Activated naive CD8-positive, alpha-beta T cell treated with anti-CD3 and anti-CD28 coated beads, Interleukin-2, amount 10 ng/mL, durations not matched to agents 7 days and 5 days (primary cell): ENCODE measurements at regions not wholly inside any gene's neighbourhood (a gene's known extent, or its start where the extent isn't known, plus 50 kb on each side); places are given as distances from the start of the nearest gene placed in this dataset.

Experiments
- ATAC-seq: fragments of 150-1000 bp; cut with Tn5 transposase; one replicate; pipeline ENCODE4 v1.10.0; 2021; ENCODE audit warnings: low read depth, moderate library complexity
- POLR2A ChIA-PET: fragments of 350-600 bp; sonication (Branson Sonifier 250); formaldehyde crosslinking; loops from one replicate; lab custom pipeline; 2021; ENCODE audit warnings: antibody characterized with exemption; lab: Charles Lee
- DNase-seq: peaks from one replicate; pipeline ENCODE4 v3.0.0; 2021
- H3K27ac Mint-ChIP-seq: one replicate; pipeline ENCODE4 v1.8.0; 2022; ENCODE audit warnings: mild to moderate bottlenecking, mixed read lengths
- H3K27me3 Mint-ChIP-seq: one replicate; pipeline ENCODE4 v1.8.0; 2022; ENCODE audit warnings: mild to moderate bottlenecking, moderate library complexity, mixed read lengths
- H3K36me3 Mint-ChIP-seq: one replicate; pipeline ENCODE4 v1.8.0; 2021; ENCODE audit warnings: mild to moderate bottlenecking, mixed read lengths
- H3K4me1 Mint-ChIP-seq: one replicate; pipeline ENCODE4 v1.8.0; 2021; ENCODE audit warnings: mixed read lengths
- H3K4me3 Mint-ChIP-seq: one replicate; pipeline ENCODE4 v1.8.0; 2022; ENCODE audit warnings: mild to moderate bottlenecking, moderate library complexity, mixed read lengths
- H3K9me3 Mint-ChIP-seq: one replicate; pipeline ENCODE4 v1.8.0; 2021; ENCODE audit warnings: mixed read lengths

GRCh38 chr1:55381983-55382382 is 166.8 kb upstream of the USP24 start:
- POLR2A ChIA-PET = no interaction called here
- DNase-seq (no peak), ATAC-seq (no peak)
- no peaks in the 10 kb centered on the region for H3K9me3 Mint-ChIP-seq
- H3K36me3 Mint-ChIP-seq = no peaks in the 10 kb centered on the region
- no peak overlapping the region for H3K27ac Mint-ChIP-seq
- peaks cover 9% of the 10 kb centered on the region for H3K4me1 Mint-ChIP-seq
- H3K27me3 Mint-ChIP-seq = peaks cover 4% of the 10 kb centered on the region
- no peak overlapping the region for H3K4me3 Mint-ChIP-seq

- POLR2A ChIA-PET = no interaction called here
- no peak for ATAC-seq
- Mint-ChIP-seq H3K27me3 (peaks cover 4% of the 10 kb centered on the region), H3K4me1 (peaks cover 9% of the 10 kb centered on the region), H3K9me3 (no peaks in the 10 kb centered on the region), H3K36me3 (no peaks in the 10 kb centered on the region), H3K27ac (no peak overlapping the region), H3K4me3 (no peak overlapping the region)
- no peak for DNase-seq
These were observed 166.3 kb upstream of the USP24 start for GRCh38 chr1:55381491-55381890.

GRCh38 chr1:55380355-55380970 is 165.3 kb upstream of the USP24 start:
- no peak overlapping the region for H3K4me3 Mint-ChIP-seq
- peaks cover 4% of the 10 kb centered on the region for H3K27me3 Mint-ChIP-seq
- no peaks in the 10 kb centered on the region for H3K36me3 Mint-ChIP-seq
- no peaks in the 10 kb centered on the region for H3K9me3 Mint-ChIP-seq
- H3K4me1 Mint-ChIP-seq = peaks cover 9% of the 10 kb centered on the region
- POLR2A ChIA-PET = no interaction called here
- ATAC-seq (no peak), DNase-seq (no peak)
- no peak overlapping the region for H3K27ac Mint-ChIP-seq

- POLR2A ChIA-PET = no interaction called here
- DNase-seq = no peak
- Mint-ChIP-seq H3K9me3 (no peaks in the 10 kb centered on the region), H3K4me3 (no peak overlapping the region), H3K27ac (no peak overlapping the region), H3K4me1 (peaks cover 9% of the 10 kb centered on the region), H3K27me3 (peaks cover 4% of the 10 kb centered on the region), H3K36me3 (no peaks in the 10 kb centered on the region)
- ATAC-seq = no peak
These were observed 163.4 kb upstream of the USP24 start for GRCh38 chr1:55378582-55378981.

- Mint-ChIP-seq H3K4me3 (no peak overlapping the region), H3K9me3 (no peaks in the 10 kb centered on the region), H3K27ac (no peak overlapping the region), H3K27me3 (peaks cover 4% of the 10 kb centered on the region), H3K36me3 (no peaks in the 10 kb centered on the region), H3K4me1 (peaks cover 9% of the 10 kb centered on the region)
- POLR2A ChIA-PET = no interaction called here
- no peak for ATAC-seq
- no peak for DNase-seq
These were observed 161.7 kb upstream of the USP24 start for GRCh38 chr1:55376897-55377296.

DNA sequence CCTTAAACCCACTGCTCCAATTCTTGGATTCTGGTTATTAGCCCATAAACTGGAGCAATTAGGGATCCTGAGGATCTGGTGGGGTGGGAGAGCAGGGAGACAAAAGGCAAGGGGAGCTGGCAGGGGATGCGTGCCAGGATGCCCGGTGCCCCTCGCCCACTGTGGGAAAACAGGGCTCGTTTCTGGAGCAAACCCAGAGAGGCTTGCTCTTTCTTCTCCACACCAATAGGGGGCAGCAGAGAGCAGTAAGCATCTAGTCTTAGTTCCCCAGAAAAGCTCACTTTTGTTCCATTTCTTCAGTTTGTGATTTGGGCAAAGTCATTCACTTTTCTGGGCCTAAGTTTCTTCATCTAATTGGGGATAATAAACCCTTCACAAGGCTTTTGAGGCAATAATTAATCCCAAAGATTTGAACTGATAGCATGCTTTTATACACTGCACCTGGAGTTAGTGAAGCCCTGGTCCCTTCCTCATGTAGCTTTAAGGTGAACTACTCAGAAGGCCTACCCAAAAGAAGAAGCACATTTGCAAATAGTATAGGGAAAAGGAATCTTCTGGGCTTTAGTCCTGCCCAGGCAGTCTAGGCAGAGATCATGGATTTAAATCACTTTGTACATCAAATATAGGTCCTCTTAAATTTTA is 160.6 kb upstream of the USP24 start:
- Mint-ChIP-seq H3K27ac (no peak overlapping the region), H3K27me3 (peaks cover 7% of the 10 kb centered on the region), H3K36me3 (no peaks in the 10 kb centered on the region), H3K9me3 (no peaks in the 10 kb centered on the region), H3K4me3 (no peak overlapping the region), H3K4me1 (peaks cover 9% of the 10 kb centered on the region)
- DNase-seq (no peak), ATAC-seq (no peak)
- POLR2A ChIA-PET = no interaction called here

DNA sequence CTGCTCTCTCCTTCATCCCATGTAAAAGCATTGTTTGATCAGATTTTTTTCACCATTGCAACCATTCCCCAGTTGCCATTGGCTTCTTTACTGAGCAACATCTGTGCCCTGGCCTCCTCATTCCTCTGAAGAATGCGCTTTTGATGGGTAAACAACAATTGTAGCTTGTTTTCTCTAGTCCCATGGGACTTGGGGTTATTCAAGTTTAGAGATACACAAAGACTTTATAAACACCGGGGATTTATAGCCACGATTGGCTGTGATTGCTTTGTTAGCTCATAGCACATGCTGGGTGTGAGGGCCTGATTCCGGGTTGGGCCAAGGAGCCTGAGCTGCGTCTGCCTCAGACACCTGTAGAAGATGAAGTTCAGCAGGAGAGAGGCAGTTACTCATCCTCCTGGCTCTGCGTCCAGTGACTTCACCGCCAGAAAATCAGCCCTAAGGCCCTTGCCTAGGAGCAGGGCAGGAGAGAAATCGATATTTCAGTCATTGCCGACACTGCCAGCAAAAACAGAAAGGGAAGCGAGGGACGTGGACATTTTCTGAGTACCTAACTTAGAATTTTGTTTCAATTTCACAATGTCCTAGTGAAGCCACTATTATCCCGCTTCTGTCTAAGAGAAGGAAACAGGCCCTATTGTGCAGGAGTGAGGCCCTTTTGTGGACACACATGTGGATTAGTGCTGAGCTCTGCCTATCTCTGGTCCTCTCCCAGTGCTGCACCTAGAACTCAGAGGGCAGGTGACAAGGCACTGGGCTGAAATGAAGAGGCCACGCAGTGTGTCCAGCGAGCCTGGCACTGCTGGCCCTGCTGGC is 159.8 kb upstream of the USP24 start:
- POLR2A ChIA-PET = no interaction called here
- H3K27me3 Mint-ChIP-seq = peaks cover 8% of the 10 kb centered on the region
- DNase-seq = no peak
- H3K9me3 Mint-ChIP-seq = peaks cover 2% of the 10 kb centered on the region
- peaks cover 9% of the 10 kb centered on the region for H3K4me1 Mint-ChIP-seq
- H3K4me3 Mint-ChIP-seq = no peak overlapping the region
- no peaks in the 10 kb centered on the region for H3K36me3 Mint-ChIP-seq
- H3K27ac Mint-ChIP-seq = no peak overlapping the region
- no peak for ATAC-seq

GRCh38 chr1:55374216-55374615 is 159.1 kb upstream of the USP24 start:
- POLR2A ChIA-PET = no interaction called here
- DNase-seq (no peak), ATAC-seq (no peak)
- H3K27ac Mint-ChIP-seq = no peak overlapping the region
- no peak overlapping the region for H3K4me3 Mint-ChIP-seq
- peaks cover 8% of the 10 kb centered on the region for H3K4me1 Mint-ChIP-seq
- no peaks in the 10 kb centered on the region for H3K36me3 Mint-ChIP-seq
- H3K27me3 Mint-ChIP-seq = peaks cover 14% of the 10 kb centered on the region
- H3K9me3 Mint-ChIP-seq = peaks cover 2% of the 10 kb centered on the region

- Mint-ChIP-seq H3K27ac (no peak overlapping the region), H3K4me1 (no peaks in the 10 kb centered on the region), H3K36me3 (no peaks in the 10 kb centered on the region), H3K9me3 (peaks cover 2% of the 10 kb centered on the region), H3K27me3 (peaks cover 16% of the 10 kb centered on the region), H3K4me3 (no peak overlapping the region)
- POLR2A ChIA-PET = no interaction called here
- DNase-seq = no peak
- no peak for ATAC-seq
These were observed 154.3 kb upstream of the USP24 start for GRCh38 chr1:55369474-55369873.

DNA sequence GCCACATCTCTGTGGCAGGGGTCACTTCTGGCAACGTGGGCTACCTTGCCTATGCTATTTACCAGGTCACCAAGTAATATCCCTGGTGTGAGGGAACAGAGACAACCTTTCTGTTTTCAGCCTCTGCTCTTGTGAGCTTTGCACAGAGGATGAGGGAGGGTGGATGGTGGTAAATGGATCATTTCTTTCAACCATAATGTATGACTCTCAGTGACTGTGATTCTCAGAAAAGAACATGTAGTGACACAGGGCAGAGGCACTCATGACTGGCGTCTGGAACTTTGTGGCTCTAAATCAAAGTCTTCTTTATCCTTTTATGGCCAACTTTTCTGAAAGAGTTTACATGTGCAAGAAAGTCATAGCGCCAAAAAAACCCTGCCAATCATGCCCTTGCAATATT is 153.5 kb upstream of the USP24 start:
- ATAC-seq (no peak), DNase-seq (no peak)
- Mint-ChIP-seq H3K36me3 (no peaks in the 10 kb centered on the region), H3K4me3 (no peak overlapping the region), H3K27ac (no peak overlapping the region), H3K4me1 (no peaks in the 10 kb centered on the region), H3K9me3 (peaks cover 2% of the 10 kb centered on the region), H3K27me3 (peaks cover 19% of the 10 kb centered on the region)
- POLR2A ChIA-PET = no interaction called here

DNA sequence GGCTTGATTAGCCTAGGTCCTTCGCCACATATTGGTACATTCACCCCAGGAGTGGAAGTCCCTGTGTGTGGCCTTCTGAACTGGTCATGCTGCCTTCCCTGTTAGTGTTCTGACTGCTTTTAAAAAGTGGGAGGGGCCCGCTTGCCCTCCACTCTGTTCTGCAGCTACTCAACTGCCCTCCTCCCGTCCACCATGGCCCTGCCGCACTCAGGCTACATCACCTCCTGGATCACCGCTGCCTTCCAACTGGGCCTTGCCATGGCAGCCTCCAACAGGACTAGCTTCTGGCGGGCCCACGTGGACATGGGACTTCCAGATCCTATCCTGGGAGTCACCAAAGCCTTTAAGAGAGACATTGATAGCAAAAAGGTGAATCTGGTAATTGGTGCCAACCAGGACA is 152.1 kb upstream of the USP24 start:
- H3K9me3 Mint-ChIP-seq = peaks cover 2% of the 10 kb centered on the region
- peaks cover 22% of the 10 kb centered on the region for H3K27me3 Mint-ChIP-seq
- no peak for ATAC-seq
- POLR2A ChIA-PET = no interaction called here
- no peak overlapping the region for H3K27ac Mint-ChIP-seq
- no peaks in the 10 kb centered on the region for H3K36me3 Mint-ChIP-seq
- H3K4me3 Mint-ChIP-seq = no peak overlapping the region
- DNase-seq = no peak
- H3K4me1 Mint-ChIP-seq = no peaks in the 10 kb centered on the region

DNA sequence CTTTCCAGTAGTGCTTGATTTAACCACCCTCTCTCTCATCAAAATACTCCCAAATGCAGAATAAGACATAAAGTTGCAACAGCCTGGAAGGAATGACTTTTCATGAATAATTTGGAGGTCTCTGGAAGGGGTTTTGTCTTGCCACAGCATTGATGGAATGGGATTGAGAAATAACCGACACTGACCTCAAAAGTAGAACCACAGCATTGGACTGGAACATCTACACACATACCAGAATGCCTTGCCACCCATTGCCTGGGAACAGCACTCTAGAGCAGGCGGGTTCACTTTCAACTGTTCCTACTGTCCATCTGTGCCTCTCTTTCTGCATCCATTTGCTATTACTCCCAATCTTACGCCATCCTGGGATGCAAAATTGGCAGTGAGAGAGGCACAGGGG is 149.1 kb upstream of the USP24 start:
- no peak overlapping the region for H3K4me3 Mint-ChIP-seq
- ATAC-seq (no peak), DNase-seq (no peak)
- no peaks in the 10 kb centered on the region for H3K4me1 Mint-ChIP-seq
- H3K36me3 Mint-ChIP-seq = no peaks in the 10 kb centered on the region
- H3K9me3 Mint-ChIP-seq = no peaks in the 10 kb centered on the region
- peaks cover 12% of the 10 kb centered on the region for H3K27me3 Mint-ChIP-seq
- POLR2A ChIA-PET = no interaction called here
- no peak overlapping the region for H3K27ac Mint-ChIP-seq

DNA sequence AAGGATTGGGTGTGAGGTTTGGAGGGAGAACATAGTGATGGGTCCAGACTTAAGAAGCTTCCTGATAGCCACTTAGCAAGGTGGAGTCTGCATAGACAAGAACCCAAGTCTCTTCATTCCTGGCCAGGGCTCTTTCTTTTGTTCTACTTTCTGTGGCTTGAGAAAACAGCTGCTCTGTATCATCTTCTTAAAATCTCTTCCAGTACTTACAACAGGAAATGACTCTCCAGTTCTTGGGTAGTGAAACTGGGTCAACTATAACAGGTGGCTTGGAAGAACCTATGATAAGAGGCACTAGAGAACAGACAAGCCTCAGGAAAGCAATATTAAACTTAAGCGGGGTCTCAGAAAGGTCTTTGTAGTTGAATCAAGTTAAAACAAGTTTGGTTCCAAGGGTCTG is 148.1 kb upstream of the USP24 start:
- Mint-ChIP-seq H3K9me3 (no peaks in the 10 kb centered on the region), H3K36me3 (no peaks in the 10 kb centered on the region), H3K27ac (no peak overlapping the region), H3K27me3 (peaks cover 13% of the 10 kb centered on the region), H3K4me3 (no peak overlapping the region), H3K4me1 (no peaks in the 10 kb centered on the region)
- POLR2A ChIA-PET = no interaction called here
- ATAC-seq (no peak), DNase-seq (no peak)

- Mint-ChIP-seq H3K9me3 (no peaks in the 10 kb centered on the region), H3K4me3 (no peak overlapping the region), H3K4me1 (no peaks in the 10 kb centered on the region), H3K27me3 (peaks cover 19% of the 10 kb centered on the region), H3K27ac (no peak overlapping the region), H3K36me3 (no peaks in the 10 kb centered on the region)
- DNase-seq (no peak), ATAC-seq (no peak)
- POLR2A ChIA-PET = no interaction called here
These were observed 147.4 kb upstream of the USP24 start for GRCh38 chr1:55362558-55362957.
